Endothelial cell (in vitro differentiated cells): ENCODE measurements at regions not wholly inside any gene's neighbourhood (a gene's known extent, or its start where the extent isn't known, plus 50 kb on each side); places are given as distances from the start of the nearest gene placed in this dataset.

Experiments
- DNase-seq: peaks from one replicate; pipeline ENCODE4 v3.0.0; 2021; ENCODE audit warnings: low spot score
- H3K27ac Mint-ChIP-seq: one replicate; pipeline ENCODE4 v1.8.0; 2021; ENCODE audit warnings: mixed read lengths, inconsistent platforms; ENCODE audit not compliant: unreplicated experiment
- H3K27me3 Mint-ChIP-seq: one replicate; pipeline ENCODE4 v1.8.0; 2021; ENCODE audit warnings: mild to moderate bottlenecking, moderate library complexity, mixed read lengths, inconsistent platforms; ENCODE audit not compliant: unreplicated experiment
- H3K36me3 Mint-ChIP-seq: one replicate; pipeline ENCODE4 v1.8.0; 2021; ENCODE audit warnings: mild to moderate bottlenecking, low read depth, mixed read lengths, inconsistent platforms; ENCODE audit not compliant: unreplicated experiment
- H3K4me1 Mint-ChIP-seq: one replicate; pipeline ENCODE4 v1.8.0; 2021; ENCODE audit warnings: mild to moderate bottlenecking, mixed read lengths, inconsistent platforms; ENCODE audit not compliant: unreplicated experiment
- H3K4me3 Mint-ChIP-seq: one replicate; pipeline ENCODE4 v1.8.0; 2021; ENCODE audit warnings: mild to moderate bottlenecking, mixed read lengths, inconsistent platforms; ENCODE audit not compliant: unreplicated experiment
- H3K9me3 Mint-ChIP-seq: one replicate; pipeline ENCODE4 v1.8.0; 2021; ENCODE audit warnings: mixed read lengths, inconsistent platforms; ENCODE audit not compliant: unreplicated experiment
- CTCF ChIP-seq: fragments of 200-600 bp; sonication (generic); IDR thresholded peaks from one replicate; pipeline ENCODE4 v1.5.0; 2021; ENCODE audit warnings: antibody characterized with exemption; ENCODE audit not compliant: unreplicated experiment

DNA sequence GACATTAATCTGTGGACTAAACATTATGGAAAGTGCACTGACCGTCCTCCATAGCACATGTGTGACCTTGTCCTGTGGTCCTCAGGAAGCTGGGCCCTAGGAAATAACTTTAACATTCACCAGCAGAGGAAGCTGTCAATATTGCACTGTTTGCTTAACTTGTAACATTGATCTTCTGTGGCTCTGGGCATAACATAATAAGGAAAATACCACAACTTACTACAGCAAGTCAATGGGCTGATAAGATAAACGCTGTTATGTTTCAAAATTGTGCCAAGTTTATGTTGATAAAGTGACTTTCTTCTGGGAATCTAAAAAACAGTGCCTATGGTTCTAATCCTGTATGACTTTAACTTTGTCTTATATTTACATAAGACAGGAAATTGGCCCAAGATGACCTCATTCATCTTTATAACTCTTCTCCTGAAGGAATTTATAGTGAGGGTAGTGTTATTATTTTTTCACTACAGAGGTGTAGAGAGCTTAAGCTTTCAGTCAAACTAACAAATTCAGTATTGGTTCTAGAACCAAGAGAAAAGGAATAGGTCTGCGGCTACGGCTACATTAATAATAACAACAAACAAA lies 113.7 kb upstream of the MAP4K3 start:
- H3K4me1 Mint-ChIP-seq: peaks cover 11% of the 10 kb centered on the region
- no peak for TF ChIP-seq CTCF
- no peaks in the 10 kb centered on the region for H3K9me3 Mint-ChIP-seq
- DNase-seq: no peak
- H3K4me3 Mint-ChIP-seq: no peak overlapping the region
- H3K36me3 Mint-ChIP-seq: no peaks in the 10 kb centered on the region
- H3K27me3 Mint-ChIP-seq: no peaks in the 10 kb centered on the region
- no peak overlapping the region for H3K27ac Mint-ChIP-seq

GRCh38 chr2:39558906-39559305 lies 106.8 kb upstream of the TMEM178A start:
- H3K4me1 Mint-ChIP-seq: no peaks in the 10 kb centered on the region
- H3K27me3 Mint-ChIP-seq: no peaks in the 10 kb centered on the region
- no peak overlapping the region for H3K4me3 Mint-ChIP-seq
- DNase-seq: no peak
- no peak overlapping the region for H3K27ac Mint-ChIP-seq
- no peak for TF ChIP-seq CTCF
- H3K36me3 Mint-ChIP-seq: no peaks in the 10 kb centered on the region
- no peaks in the 10 kb centered on the region for H3K9me3 Mint-ChIP-seq

GRCh38 chr2:39563572-39563971 lies 102.1 kb upstream of the TMEM178A start:
- Mint-ChIP-seq H3K4me3 (no peak overlapping the region), H3K9me3 (no peaks in the 10 kb centered on the region), H3K4me1 (peaks cover 3% of the 10 kb centered on the region), H3K36me3 (peaks cover 3% of the 10 kb centered on the region), H3K27me3 (no peaks in the 10 kb centered on the region), H3K27ac (no peak overlapping the region)
- no peak for TF ChIP-seq CTCF
- DNase-seq: no peak

GRCh38 chr2:39567507-39567906 lies 98.2 kb upstream of the TMEM178A start:
- no peak overlapping the region for H3K4me3 Mint-ChIP-seq
- no peak for DNase-seq
- TF ChIP-seq CTCF: no peak
- H3K27me3 Mint-ChIP-seq: peaks cover 2% of the 10 kb centered on the region
- no peaks in the 10 kb centered on the region for H3K9me3 Mint-ChIP-seq
- H3K36me3 Mint-ChIP-seq: peaks cover 3% of the 10 kb centered on the region
- H3K27ac Mint-ChIP-seq: no peak overlapping the region
- peaks cover 16% of the 10 kb centered on the region for H3K4me1 Mint-ChIP-seq

DNA sequence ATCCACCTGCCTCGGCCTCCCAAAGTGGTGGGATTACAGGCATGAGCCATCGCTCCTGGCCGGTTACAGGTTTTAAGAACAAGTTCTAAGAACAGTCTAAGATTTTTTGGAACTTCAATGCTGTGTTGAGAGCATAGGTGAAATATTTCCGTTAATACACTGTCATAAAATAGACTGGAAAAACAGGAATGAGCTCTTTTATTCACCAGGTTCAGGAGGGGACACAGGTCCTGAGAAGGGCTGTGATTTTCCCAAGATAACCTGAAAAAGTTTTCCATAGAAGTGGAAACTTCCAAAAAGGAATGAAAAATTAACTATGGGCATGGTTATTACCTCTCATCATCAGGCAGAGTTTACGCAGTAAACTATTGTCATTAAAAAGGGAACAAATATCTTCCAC lies 97.6 kb upstream of the TMEM178A start:
- Mint-ChIP-seq H3K27me3 (peaks cover 2% of the 10 kb centered on the region), H3K4me1 (peaks cover 16% of the 10 kb centered on the region), H3K27ac (no peak overlapping the region), H3K4me3 (no peak overlapping the region), H3K36me3 (peaks cover 3% of the 10 kb centered on the region), H3K9me3 (no peaks in the 10 kb centered on the region)
- DNase-seq: no peak
- TF ChIP-seq CTCF: no peak
